GM13976 (cell line): ENCODE measurements at regions not wholly inside any gene's neighbourhood (a gene's known extent, or its start where the extent isn't known, plus 50 kb on each side); places are given as distances from the start of the nearest gene placed in this dataset.
A peak's percentile ranks its signal among the peaks of the same experiment; 100 is the strongest.

Experiments
- DNase-seq: peaks from one replicate; pipeline ENCODE4 v3.0.0; 2012; ENCODE audit warnings: low spot score
- CTCF ChIP-seq: IDR thresholded peaks from 2 replicates; pipeline ENCODE4 v1.5.1; 2012; ENCODE audit warnings: borderline replicate concordance, mild to moderate bottlenecking; ENCODE audit not compliant: insufficient read depth; ENCODE audit errors: extremely low read depth, missing control alignments, control extremely low read depth
- in situ Hi-C: fragments of 300-500 bp; cut with MboI; formaldehyde crosslinking; loops from one replicate; pipeline ENCODE4 v1.12.0; 2022; ENCODE audit warnings: low sequenced_read_pairs, mixed read lengths, inconsistent platforms; ENCODE audit not compliant: unreplicated experiment

GRCh38 chr6:56370561-56371211 lies 123.3 kb upstream of the COL21A1 start:
- in situ Hi-C loops = loop anchor here (25.0 kb wide), 1 partner anchor 492 kb away; no protein-coding TSS in a partner anchor
- DNase-seq = peak; percentile 36
- no peak for TF ChIP-seq CTCF

GRCh38 chr6:56370127-56370540 lies 122.8 kb upstream of the COL21A1 start:
- in situ Hi-C loops = loop anchor here (25.0 kb wide), 1 partner anchor 492 kb away; no protein-coding TSS in a partner anchor
- DNase-seq = no peak
- no peak for TF ChIP-seq CTCF

GRCh38 chr6:56368491-56368890 lies 121.1 kb upstream of the COL21A1 start:
- no peak for DNase-seq
- TF ChIP-seq CTCF = no peak
- in situ Hi-C loops = loop anchor here (25.0 kb wide), 1 partner anchor 494 kb away; no protein-coding TSS in a partner anchor

GRCh38 chr6:56366141-56366852 lies 118.9 kb upstream of the COL21A1 start:
- no peak for DNase-seq
- TF ChIP-seq CTCF = no peak
- in situ Hi-C loops = loop anchor here (25.0 kb wide), 1 partner anchor 496 kb away; no protein-coding TSS in a partner anchor

GRCh38 chr6:56364827-56365339 lies 117.5 kb upstream of the COL21A1 start:
- in situ Hi-C loops = loop anchor here (5.0 to 25.0 kb wide), 2 partner anchors 227 to 497 kb away; no protein-coding TSS in a partner anchor
- no peak for DNase-seq
- no peak for TF ChIP-seq CTCF

GRCh38 chr6:56364431-56364826 lies 117.0 kb upstream of the COL21A1 start:
- in situ Hi-C loops = loop anchor here (5.0 to 25.0 kb wide), 2 partner anchors 228 to 498 kb away; no protein-coding TSS in a partner anchor
- no peak for TF ChIP-seq CTCF
- no peak for DNase-seq
